T-helper 2 cell treated with Interferon-gamma antibody and Interleukin-4, amounts not matched to agents 5 μg/mL and 100 μg/mL, for 36 hours (primary cell): ENCODE measurements at regions not wholly inside any gene's neighbourhood (a gene's known extent, or its start where the extent isn't known, plus 50 kb on each side); places are given as distances from the start of the nearest gene placed in this dataset.
"Not testable (repeated sequence)": the region's sequence is repeated elsewhere in the genome, so short reads cannot be mapped to it uniquely, and the experiment has no call there.

Experiments
- DNase-seq: peaks from one replicate; pipeline ENCODE4 v3.0.0; 2021; ENCODE audit warnings: low spot score
- H3K27ac Mint-ChIP-seq: one replicate; pipeline ENCODE4 v1.8.0; 2021; ENCODE audit warnings: mild to moderate bottlenecking, mixed read lengths
- H3K27me3 Mint-ChIP-seq: one replicate; pipeline ENCODE4 v1.8.0; 2021; ENCODE audit warnings: low read depth, mixed read lengths
- H3K36me3 Mint-ChIP-seq: one replicate; pipeline ENCODE4 v1.8.0; 2021; ENCODE audit warnings: low read depth, mixed read lengths
- H3K4me1 Mint-ChIP-seq: one replicate; pipeline ENCODE4 v1.8.0; 2021; ENCODE audit warnings: low read depth, mixed read lengths
- H3K4me3 Mint-ChIP-seq: one replicate; pipeline ENCODE4 v1.8.0; 2022; ENCODE audit warnings: mild to moderate bottlenecking, moderate library complexity, mixed read lengths
- H3K9me3 Mint-ChIP-seq: one replicate; pipeline ENCODE4 v1.8.0; 2021; ENCODE audit warnings: mixed read lengths

GRCh38 chr9:129449066-129449465 lies 171.8 kb downstream of the C9orf50 start:
- Mint-ChIP-seq H3K27me3 (peaks cover 6% of the 10 kb centered on the region), H3K27ac (no peak overlapping the region), H3K9me3 (no peaks in the 10 kb centered on the region), H3K36me3 (no peaks in the 10 kb centered on the region), H3K4me3 (no peak overlapping the region), H3K4me1 (peaks cover 2% of the 10 kb centered on the region)
- DNase-seq: no peak

- Mint-ChIP-seq H3K36me3 (no peaks in the 10 kb centered on the region), H3K27ac (no peak overlapping the region), H3K9me3 (no peaks in the 10 kb centered on the region), H3K4me1 (peaks cover 2% of the 10 kb centered on the region), H3K27me3 (peaks cover 17% of the 10 kb centered on the region), H3K4me3 (no peak overlapping the region)
- DNase-seq: no peak
Measured at GRCh38 chr9:129446828-129447550, 173.9 kb downstream of the C9orf50 start.

- DNase-seq: no peak
- Mint-ChIP-seq H3K9me3 (no peaks in the 10 kb centered on the region), H3K27ac (no peak overlapping the region), H3K4me3 (no peak overlapping the region), H3K4me1 (peaks cover 3% of the 10 kb centered on the region), H3K27me3 (peaks cover 25% of the 10 kb centered on the region), H3K36me3 (no peaks in the 10 kb centered on the region)
Measured at GRCh38 chr9:129445794-129446306, 175.1 kb downstream of the C9orf50 start.

- H3K9me3 Mint-ChIP-seq, H3K27ac Mint-ChIP-seq, H3K36me3 Mint-ChIP-seq, DNase-seq, H3K4me3 Mint-ChIP-seq, H3K4me1 Mint-ChIP-seq: not testable (repeated sequence)
- H3K27me3 Mint-ChIP-seq: peaks cover 44% of the 10 kb centered on the region
Measured at GRCh38 chr9:129443515-129444164, 177.3 kb downstream of the C9orf50 start.

GRCh38 chr9:129442803-129443511 lies 177.9 kb downstream of the C9orf50 start:
- Mint-ChIP-seq H3K4me3 (no peak overlapping the region), H3K27me3 (peaks cover 51% of the 10 kb centered on the region), H3K9me3 (no peaks in the 10 kb centered on the region), H3K36me3 (no peaks in the 10 kb centered on the region), H3K4me1 (peaks cover 4% of the 10 kb centered on the region), H3K27ac (no peak overlapping the region)
- DNase-seq: no peak

- Mint-ChIP-seq H3K36me3 (peaks cover under 1% of the 10 kb centered on the region), H3K27me3 (peaks cover 57% of the 10 kb centered on the region), H3K9me3 (no peaks in the 10 kb centered on the region), H3K27ac (no peak overlapping the region), H3K4me3 (no peak overlapping the region), H3K4me1 (peaks cover 6% of the 10 kb centered on the region)
- no peak for DNase-seq
Measured at GRCh38 chr9:129441852-129442251, 179.0 kb downstream of the C9orf50 start.

GRCh38 chr9:129440435-129441186 lies 180.3 kb downstream of the C9orf50 start:
- peaks cover 9% of the 10 kb centered on the region for H3K4me1 Mint-ChIP-seq
- H3K27ac Mint-ChIP-seq: no peak overlapping the region
- peaks cover 2% of the 10 kb centered on the region for H3K36me3 Mint-ChIP-seq
- no peak for DNase-seq
- no peaks in the 10 kb centered on the region for H3K9me3 Mint-ChIP-seq
- peaks cover 64% of the 10 kb centered on the region for H3K27me3 Mint-ChIP-seq
- no peak overlapping the region for H3K4me3 Mint-ChIP-seq

GRCh38 chr9:129439242-129439641 lies 181.7 kb downstream of the C9orf50 start:
- Mint-ChIP-seq H3K4me1 (peaks cover 9% of the 10 kb centered on the region), H3K27ac (no peak overlapping the region), H3K36me3 (peaks cover 2% of the 10 kb centered on the region), H3K9me3 (no peaks in the 10 kb centered on the region), H3K27me3 (peaks cover 75% of the 10 kb centered on the region), H3K4me3 (no peak overlapping the region)
- DNase-seq: no peak

GRCh38 chr9:129437626-129438323 lies 183.1 kb downstream of the C9orf50 start:
- no peak for DNase-seq
- H3K36me3 Mint-ChIP-seq: peaks cover 2% of the 10 kb centered on the region
- H3K4me3 Mint-ChIP-seq: peak overlapping the region; percentile 16
- peaks cover 7% of the 10 kb centered on the region for H3K4me1 Mint-ChIP-seq
- H3K9me3 Mint-ChIP-seq: no peaks in the 10 kb centered on the region
- no peak overlapping the region for H3K27ac Mint-ChIP-seq
- H3K27me3 Mint-ChIP-seq: peaks cover 74% of the 10 kb centered on the region

- Mint-ChIP-seq H3K4me3 (peak overlapping the region; percentile 81), H3K4me1 (peaks cover 7% of the 10 kb centered on the region), H3K27me3 (peaks cover 72% of the 10 kb centered on the region), H3K36me3 (peaks cover 2% of the 10 kb centered on the region), H3K9me3 (no peaks in the 10 kb centered on the region), H3K27ac (no peak overlapping the region)
- peak; percentile 31 for DNase-seq
Measured at GRCh38 chr9:129436751-129437625, 183.9 kb downstream of the C9orf50 start.

- H3K27me3 Mint-ChIP-seq: peaks cover 67% of the 10 kb centered on the region
- no peak overlapping the region for H3K4me3 Mint-ChIP-seq
- H3K4me1 Mint-ChIP-seq: peaks cover 7% of the 10 kb centered on the region
- no peak overlapping the region for H3K27ac Mint-ChIP-seq
- peaks cover 2% of the 10 kb centered on the region for H3K36me3 Mint-ChIP-seq
- DNase-seq: no peak
- H3K9me3 Mint-ChIP-seq: no peaks in the 10 kb centered on the region
Measured at GRCh38 chr9:129435988-129436717, 184.7 kb downstream of the C9orf50 start.

GRCh38 chr9:129435291-129435690 lies 185.6 kb downstream of the C9orf50 start:
- Mint-ChIP-seq H3K4me1 (peaks cover 5% of the 10 kb centered on the region), H3K9me3 (no peaks in the 10 kb centered on the region), H3K27me3 (peaks cover 59% of the 10 kb centered on the region), H3K36me3 (peaks cover 2% of the 10 kb centered on the region), H3K27ac (no peak overlapping the region), H3K4me3 (peak overlapping the region; percentile 32)
- no peak for DNase-seq
